K562 (cell line): ENCODE measurements at regions not wholly inside any gene's neighbourhood (a gene's known extent, or its start where the extent isn't known, plus 50 kb on each side); places are given as distances from the start of the nearest gene placed in this dataset.

Source experiments
- ATF3 ChIP-seq, 2 experiments: fragments of 450-650 bp in 1 of 2; sonication (generic) in 1 of 2; formaldehyde crosslinking in 1 of 2; IDR thresholded peaks in 1 of 2; conservative IDR thresholded peaks in 1 of 2; 2 replicates each; pipeline versions ENCODE4 v1.6.1 to v1.8.1; 2016 to 2023; ENCODE audit warnings: mild to moderate bottlenecking in 2 of 2, moderate library complexity in 2 of 2, inconsistent platforms in 1 of 2, missing genetic modification reagents in 1 of 2
- EHMT2 ChIP-seq: fragments of 450-650 bp; IDR thresholded peaks from 2 replicates; pipeline ENCODE4 v1.6.1; 2018; ENCODE audit warnings: antibody characterized with exemption
- FOSL1 ChIP-seq: fragments of 200-800 bp; sonication (Bioruptor generic); conservative IDR thresholded peaks from 2 replicates; pipeline ENCODE4 v1.6.1; 2016; ENCODE audit warnings: missing genetic modification characterization, missing compliant biosample characterization
- GABPB2 ChIP-seq: fragments of 250-450 bp; sonication (Bioruptor Pico); conservative IDR thresholded peaks from 2 replicates; pipeline ENCODE4 v1.5.1; 2021; ENCODE audit warnings: mild to moderate bottlenecking
- GATAD2B ChIP-seq: fragments of 450-650 bp; IDR thresholded peaks from 2 replicates; pipeline ENCODE4 v1.6.1; 2017; ENCODE audit warnings: mild to moderate bottlenecking, borderline replicate concordance
- HMG20A ChIP-seq: fragments of 450-650 bp; formaldehyde crosslinking; conservative IDR thresholded peaks from 2 replicates; pipeline ENCODE4 v1.4.0; 2020; ENCODE audit warnings: mild to moderate bottlenecking, mixed read lengths
- REST ChIP-seq, 2 experiments: fragments of 450-650 bp; formaldehyde crosslinking in 1 of 2; IDR thresholded peaks; 2 replicates each; pipeline versions ENCODE4 v1.4.0 to v1.6.1; 2014 to 2020; ENCODE audit warnings: mild to moderate bottlenecking in 2 of 2, borderline replicate concordance in 1 of 2, low read depth in 1 of 2
- SMARCA4 ChIP-seq: fragments of 450-650 bp; IDR thresholded peaks from 2 replicates; pipeline ENCODE4 v1.6.1; 2016
- TAF15 ChIP-seq: fragments of 200-400 bp; formaldehyde crosslinking; IDR thresholded peaks from 2 replicates; pipeline ENCODE4 v1.6.1; 2017; ENCODE audit warnings: mild to moderate bottlenecking, low read depth, low read length, moderate library complexity
- TCF3 ChIP-seq: sonication (generic); formaldehyde crosslinking; IDR thresholded peaks from 2 replicates; pipeline ENCODE4 v1.4.0; 2020; ENCODE audit warnings: mild to moderate bottlenecking, missing genetic modification reagents
- TRIM28 ChIP-seq: fragments of 450-650 bp; IDR thresholded peaks from 2 replicates; pipeline ENCODE4 v1.6.1; 2017
- XRCC5 ChIP-seq: fragments of 200-400 bp; formaldehyde crosslinking; IDR thresholded peaks from 2 replicates; pipeline ENCODE4 v1.6.1; 2017; ENCODE audit warnings: low read depth, mild to moderate bottlenecking, low read length
- YBX1 ChIP-seq: fragments of 450-650 bp; IDR thresholded peaks from 2 replicates; pipeline ENCODE4 v1.7.1; 2016; ENCODE audit warnings: mild to moderate bottlenecking
- ZNF584 ChIP-seq: fragments of 200-800 bp; sonication (Bioruptor generic); IDR thresholded peaks from 2 replicates; pipeline ENCODE4 v1.6.1; 2016; ENCODE audit warnings: low read depth, mild to moderate bottlenecking, missing genetic modification characterization, missing compliant biosample characterization
- TF ChIP-seq, protein P1 (sequence below): fragments of 250-450 bp; sonication (Bioruptor Pico); IDR thresholded peaks from 2 replicates; pipeline ENCODE4 v1.8.0; 2022; ENCODE audit warnings: inconsistent platforms
- TF ChIP-seq, protein P2 (sequence below): IDR thresholded peaks from 3 replicates; pipeline ENCODE4 v1.6.1; 2011; ENCODE audit warnings: borderline replicate concordance, mild to moderate bottlenecking; ENCODE audit not compliant: insufficient read length, insufficient read depth

- TF ChIP-seq, protein P1, sequence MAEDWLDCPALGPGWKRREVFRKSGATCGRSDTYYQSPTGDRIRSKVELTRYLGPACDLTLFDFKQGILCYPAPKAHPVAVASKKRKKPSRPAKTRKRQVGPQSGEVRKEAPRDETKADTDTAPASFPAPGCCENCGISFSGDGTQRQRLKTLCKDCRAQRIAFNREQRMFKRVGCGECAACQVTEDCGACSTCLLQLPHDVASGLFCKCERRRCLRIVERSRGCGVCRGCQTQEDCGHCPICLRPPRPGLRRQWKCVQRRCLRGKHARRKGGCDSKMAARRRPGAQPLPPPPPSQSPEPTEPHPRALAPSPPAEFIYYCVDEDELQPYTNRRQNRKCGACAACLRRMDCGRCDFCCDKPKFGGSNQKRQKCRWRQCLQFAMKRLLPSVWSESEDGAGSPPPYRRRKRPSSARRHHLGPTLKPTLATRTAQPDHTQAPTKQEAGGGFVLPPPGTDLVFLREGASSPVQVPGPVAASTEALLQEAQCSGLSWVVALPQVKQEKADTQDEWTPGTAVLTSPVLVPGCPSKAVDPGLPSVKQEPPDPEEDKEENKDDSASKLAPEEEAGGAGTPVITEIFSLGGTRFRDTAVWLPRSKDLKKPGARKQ, result no peak
- TF ChIP-seq, protein P2, sequence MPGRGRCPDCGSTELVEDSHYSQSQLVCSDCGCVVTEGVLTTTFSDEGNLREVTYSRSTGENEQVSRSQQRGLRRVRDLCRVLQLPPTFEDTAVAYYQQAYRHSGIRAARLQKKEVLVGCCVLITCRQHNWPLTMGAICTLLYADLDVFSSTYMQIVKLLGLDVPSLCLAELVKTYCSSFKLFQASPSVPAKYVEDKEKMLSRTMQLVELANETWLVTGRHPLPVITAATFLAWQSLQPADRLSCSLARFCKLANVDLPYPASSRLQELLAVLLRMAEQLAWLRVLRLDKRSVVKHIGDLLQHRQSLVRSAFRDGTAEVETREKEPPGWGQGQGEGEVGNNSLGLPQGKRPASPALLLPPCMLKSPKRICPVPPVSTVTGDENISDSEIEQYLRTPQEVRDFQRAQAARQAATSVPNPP, result no peak
- TF ChIP-seq YBX1, result no peak
- TF ChIP-seq ZNF584 (CRISPR knock-in tag), result no peak
- no peak for TF ChIP-seq TAF15
- TF ChIP-seq TRIM28, result no peak
- no peak for TF ChIP-seq TCF3 (CRISPR knock-in tag)
- TF ChIP-seq FOSL1 (tag), result peak; percentile 73
- no peak for TF ChIP-seq HMG20A (CRISPR knock-in tag)
- TF ChIP-seq XRCC5, result no peak
- no peak for TF ChIP-seq GATAD2B
- TF ChIP-seq ATF3 (IDR thresholded peaks at IDR 0.05), result peak; percentile 90
- TF ChIP-seq ATF3 (CRISPR knock-in tag; conservative IDR thresholded peaks at IDR 0.05), result no peak
- peak; percentile 25; the same call in 1 of the 2 replicates for TF ChIP-seq EHMT2
- no peak for TF ChIP-seq GABPB2 (CRISPR knock-in tag)
- peak; percentile 32; the same call in 1 of the 2 replicates for TF ChIP-seq REST (IDR thresholded peaks at IDR 0.05; ENCODE audit: borderline replicate concordance)
- TF ChIP-seq REST (CRISPR knock-in tag; IDR thresholded peaks at IDR 0.05; ENCODE audit: low read depth), result no peak
- peak; percentile 53; the same call in 1 of the 2 replicates for TF ChIP-seq SMARCA4
These were observed 237.9 kb downstream of the IPO8 start (continued) for GRCh38 chr12:30457621-30458289.
